Fibroblast of mammary gland (primary cell): ENCODE measurements at regions not wholly inside any gene's neighbourhood (a gene's known extent, or its start where the extent isn't known, plus 50 kb on each side); places are given as distances from the start of the nearest gene placed in this dataset.

Source experiments
- DNase-seq: peaks from one replicate; pipeline ENCODE4 v3.0.0-alpha.2; 2010; ENCODE audit warnings: low read depth
- H3K4me3 ChIP-seq: 2 replicates; pipeline ENCODE4 v1.5.1; 2011; ENCODE audit warnings: low read depth, mild to moderate bottlenecking, low read length, moderate library complexity; ENCODE audit not compliant: control insufficient read depth
- TF ChIP-seq, protein P1 (sequence below): conservative IDR thresholded peaks from 2 replicates; pipeline ENCODE4 v1.5.1; 2011; ENCODE audit warnings: low read depth, low read length, inconsistent platforms; ENCODE audit not compliant: control insufficient read depth, insufficient read depth

DNA sequence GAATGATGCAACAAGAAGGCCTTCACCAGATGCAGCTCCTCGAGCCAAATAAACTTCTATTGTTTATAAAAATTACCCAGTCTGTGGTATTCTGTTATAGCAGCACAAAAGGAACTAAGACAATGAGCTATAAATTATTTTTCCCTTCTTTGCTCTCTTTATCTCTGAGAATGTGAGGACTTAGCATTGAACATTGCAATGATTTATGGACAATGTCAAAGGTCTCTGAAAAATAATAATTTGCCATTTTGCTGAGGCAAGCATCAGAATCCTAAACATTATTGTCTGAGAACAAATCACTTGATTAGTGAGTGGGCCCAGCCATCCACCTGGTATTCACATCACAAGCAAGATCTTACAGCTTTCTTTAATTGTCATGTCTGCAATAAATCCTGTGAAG, 95.4 kb upstream of the SSBP2 start:
- no peak overlapping the region for H3K4me3 ChIP-seq
- TF ChIP-seq, protein P1, sequence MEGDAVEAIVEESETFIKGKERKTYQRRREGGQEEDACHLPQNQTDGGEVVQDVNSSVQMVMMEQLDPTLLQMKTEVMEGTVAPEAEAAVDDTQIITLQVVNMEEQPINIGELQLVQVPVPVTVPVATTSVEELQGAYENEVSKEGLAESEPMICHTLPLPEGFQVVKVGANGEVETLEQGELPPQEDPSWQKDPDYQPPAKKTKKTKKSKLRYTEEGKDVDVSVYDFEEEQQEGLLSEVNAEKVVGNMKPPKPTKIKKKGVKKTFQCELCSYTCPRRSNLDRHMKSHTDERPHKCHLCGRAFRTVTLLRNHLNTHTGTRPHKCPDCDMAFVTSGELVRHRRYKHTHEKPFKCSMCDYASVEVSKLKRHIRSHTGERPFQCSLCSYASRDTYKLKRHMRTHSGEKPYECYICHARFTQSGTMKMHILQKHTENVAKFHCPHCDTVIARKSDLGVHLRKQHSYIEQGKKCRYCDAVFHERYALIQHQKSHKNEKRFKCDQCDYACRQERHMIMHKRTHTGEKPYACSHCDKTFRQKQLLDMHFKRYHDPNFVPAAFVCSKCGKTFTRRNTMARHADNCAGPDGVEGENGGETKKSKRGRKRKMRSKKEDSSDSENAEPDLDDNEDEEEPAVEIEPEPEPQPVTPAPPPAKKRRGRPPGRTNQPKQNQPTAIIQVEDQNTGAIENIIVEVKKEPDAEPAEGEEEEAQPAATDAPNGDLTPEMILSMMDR = no peak
- DNase-seq = no peak

DNA sequence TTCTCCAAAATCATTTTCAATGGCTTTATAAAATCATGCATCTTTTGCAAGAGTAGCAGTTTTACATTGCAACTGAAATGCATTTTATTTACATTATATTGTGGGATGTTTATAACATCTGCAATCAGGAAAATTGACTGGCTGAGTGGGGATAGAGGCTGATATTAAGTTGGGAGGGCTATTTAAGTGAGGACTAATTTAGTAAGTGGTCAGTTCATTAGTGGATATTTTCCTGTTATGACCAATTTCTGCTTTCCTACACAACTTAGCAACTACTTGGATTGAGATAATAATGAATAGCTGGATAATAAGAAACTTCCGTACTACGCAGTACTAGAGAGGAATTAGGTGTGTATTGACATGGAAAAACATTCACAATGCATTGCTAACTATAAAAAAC, 92.9 kb upstream of the SSBP2 start:
- TF ChIP-seq, protein P1 = no peak
- no peak for DNase-seq
- no peak overlapping the region for H3K4me3 ChIP-seq

DNA sequence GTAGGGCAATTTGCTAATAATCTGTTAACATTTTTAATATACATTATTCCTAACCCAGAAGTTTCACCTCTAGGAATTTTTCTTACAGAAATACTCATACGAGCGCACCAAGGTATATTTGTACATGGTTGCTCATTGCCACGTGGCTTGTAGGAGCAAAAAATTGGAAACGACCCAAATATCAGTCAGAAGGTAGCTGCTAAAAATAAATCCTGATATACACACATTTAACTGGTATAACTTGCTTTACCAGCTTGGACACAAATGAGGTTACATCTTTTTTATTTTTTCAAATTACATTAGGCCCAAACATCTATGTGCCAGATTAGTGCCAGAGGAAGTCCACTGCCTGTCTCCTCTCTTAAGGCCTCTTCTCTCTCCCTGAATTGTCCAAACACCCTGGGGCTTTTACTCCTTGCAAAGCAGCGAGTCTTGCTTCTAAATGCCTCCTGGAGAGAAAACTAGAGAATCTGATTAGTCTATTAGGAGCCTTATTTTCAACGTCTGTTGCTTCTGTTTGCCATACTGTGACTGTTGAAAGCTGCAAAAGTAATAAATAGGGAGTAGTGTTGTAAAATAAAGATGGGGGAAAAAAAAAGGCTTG, 92.0 kb upstream of the SSBP2 start:
- no peak overlapping the region for H3K4me3 ChIP-seq
- TF ChIP-seq, protein P1 = no peak
- no peak for DNase-seq

DNA sequence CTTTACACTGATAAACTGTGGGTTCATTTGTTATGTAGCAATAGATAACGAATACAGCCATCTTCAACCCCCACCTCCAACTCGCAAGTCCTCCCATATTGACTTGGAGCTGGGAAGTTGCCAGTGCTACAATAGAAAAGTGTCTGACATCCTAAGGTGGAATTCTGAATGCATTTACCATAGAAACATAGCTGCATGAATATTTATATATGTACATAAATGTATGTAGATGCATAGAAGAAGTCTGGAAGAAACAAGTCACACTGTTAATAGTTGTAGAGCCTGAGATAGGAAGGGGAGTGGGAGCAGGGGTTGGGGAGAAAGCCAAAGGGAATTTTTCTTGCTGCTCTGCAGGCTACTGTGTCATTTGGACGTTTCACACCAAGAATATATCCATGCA, 88.1 kb upstream of the SSBP2 start:
- DNase-seq = no peak
- no peak overlapping the region for H3K4me3 ChIP-seq
- TF ChIP-seq, protein P1 = no peak

DNA sequence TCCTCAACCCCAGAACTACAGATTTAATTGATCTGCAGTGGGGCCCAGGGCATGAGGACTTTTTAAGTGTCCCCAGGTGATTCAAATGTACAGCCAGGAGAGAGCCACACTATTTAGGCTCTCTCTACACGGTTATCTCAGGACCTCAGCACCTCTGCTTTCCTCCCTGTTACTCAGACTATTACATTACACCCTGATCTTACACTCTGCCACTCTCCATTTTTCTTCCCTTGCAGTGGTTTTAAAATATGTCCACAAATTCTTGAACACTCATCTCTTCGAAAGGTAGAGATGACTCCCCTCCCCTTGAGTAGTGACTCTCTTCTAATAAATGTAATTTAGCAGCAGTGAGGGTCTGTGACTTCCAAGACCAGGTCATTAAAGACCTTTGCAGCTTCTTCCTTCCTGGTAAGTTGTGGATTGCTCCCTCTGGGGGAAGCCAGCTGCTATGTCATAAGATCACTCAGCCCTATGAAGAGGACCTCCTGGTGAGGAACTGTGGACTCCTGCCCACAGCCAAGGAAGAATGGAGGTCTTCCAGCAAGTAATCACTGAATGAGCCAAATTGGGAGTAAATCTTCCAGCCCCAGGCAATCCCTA, 87.5 kb upstream of the SSBP2 start:
- peak; percentile 59 for DNase-seq
- no peak overlapping the region for H3K4me3 ChIP-seq
- TF ChIP-seq, protein P1 = peak; percentile 66

DNA sequence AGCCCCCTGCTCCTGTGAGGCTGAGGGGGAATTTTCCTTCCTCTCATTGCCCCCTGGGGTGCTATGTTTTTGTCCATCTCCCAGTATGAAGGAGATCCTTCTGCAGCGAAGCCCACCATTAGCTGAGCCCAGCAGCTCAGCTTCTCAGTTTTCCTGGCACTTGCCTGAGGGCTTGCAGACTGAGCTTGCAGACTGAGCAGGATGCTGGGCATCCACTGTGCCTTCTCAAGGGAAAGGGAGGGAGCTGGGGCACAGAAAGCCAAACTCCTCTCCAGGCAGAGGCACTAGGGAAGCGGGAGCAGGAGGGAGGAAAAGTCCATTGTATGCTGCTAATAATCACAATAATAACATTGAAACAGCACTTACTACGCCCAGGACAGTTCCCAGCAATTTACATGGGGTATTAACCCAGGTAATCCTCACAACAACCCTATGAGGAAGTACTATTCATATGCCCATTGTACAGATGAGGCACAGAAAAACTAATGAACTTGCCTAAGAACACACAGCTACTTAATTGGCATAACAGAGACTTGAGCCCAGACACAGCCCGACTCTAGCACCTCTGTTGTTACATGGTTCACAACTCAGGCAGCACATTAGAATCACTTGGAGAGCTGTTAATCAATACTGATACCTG, 86.9 kb upstream of the SSBP2 start:
- TF ChIP-seq, protein P1 = no peak
- DNase-seq = no peak

More for the DNA sequence above, 86.9 kb upstream of the SSBP2 start:
- no peak overlapping the region for H3K4me3 ChIP-seq
